Uterus (tissue), 3 donors: ENCODE measurements at regions not wholly inside any gene's neighbourhood (a gene's known extent, or its start where the extent isn't known, plus 50 kb on each side); places are given as distances from the start of the nearest gene placed in this dataset.

Experiments
- DNase-seq, 2 donors: peaks; one replicate each; pipeline ENCODE4 v3.0.0-alpha.2; 2019 to 2020
- H3K27ac ChIP-seq, 2 donors: fragments of 200-600 bp; sonication (generic); 1 replicate in 1 of 2; 2 replicates in 1 of 2; pipeline ENCODE4 v1.5.1; 2016 to 2018
- H3K27me3 ChIP-seq, 2 donors: fragments of 200-600 bp; sonication (generic); one replicate each; pipeline ENCODE4 v1.5.1; 2018 to 2019; ENCODE audit warnings: control low read depth in 1 of 2
- H3K36me3 ChIP-seq, 2 donors: fragments of 200-600 bp; sonication (generic); one replicate each; pipeline ENCODE4 v1.5.1; 2019; ENCODE audit warnings: control low read depth in 1 of 2
- H3K4me1 ChIP-seq, 2 donors: fragments of 200-600 bp; sonication (generic); one replicate each; pipeline ENCODE4 v1.5.1; 2018 to 2019; ENCODE audit warnings: control low read depth in 1 of 2
- H3K4me3 ChIP-seq, 2 donors: fragments of 200-600 bp; sonication (generic); 1 replicate in 1 of 2; 2 replicates in 1 of 2; pipeline ENCODE4 v1.5.1; 2018 to 2019; ENCODE audit warnings: mild to moderate bottlenecking in 1 of 2
- H3K9me3 ChIP-seq, 2 donors: fragments of 200-600 bp; sonication (generic); one replicate each; pipeline ENCODE4 v1.5.1; 2019; ENCODE audit warnings: control low read depth in 1 of 2
- CTCF ChIP-seq, 4 experiments: fragments of 200-600 bp in 2 of 4; fragments of 450-650 bp in 2 of 4; sonication (generic) in 2 of 4; IDR thresholded peaks; one replicate each; pipeline ENCODE4 v1.5.1; 2016 to 2019; ENCODE audit warnings: antibody characterized with exemption in 4 of 4, mild to moderate bottlenecking in 2 of 4, moderate library complexity in 1 of 4
- POLR2A ChIP-seq, 2 donors: fragments of 450-650 bp; IDR thresholded peaks; one replicate each; pipeline ENCODE4 v1.6.1; 2016; ENCODE audit warnings: antibody characterized with exemption in 2 of 2, mild to moderate bottlenecking in 1 of 2, moderate library complexity in 1 of 2
- intact Hi-C: fragments of 100-400 bp; cut with DNase I; formaldehyde crosslinking; loops from one replicate; pipeline ENCODE4 v1.15.1; 2023; ENCODE audit warnings: low total_unique reads
- donor health status: DM: yes; HTN: yes; CAD: no.

GRCh38 chr9:73738741-73739530, 587.3 kb downstream of the ANXA1 start:
- H3K9me3 ChIP-seq, result no peaks in the 10 kb centered on the region

GRCh38 chr9:73741316-73741715, 589.7 kb downstream of the ANXA1 start:
- Histone ChIP-seq H3K9me3 (no peaks in the 10 kb centered on the region), H3K27ac (no peak overlapping the region), H3K36me3 (no peaks in the 10 kb centered on the region), H3K4me1 (no peaks in the 10 kb centered on the region), H3K27me3 (no peaks in the 10 kb centered on the region), H3K4me3 (no peak overlapping the region)
- no peak for TF ChIP-seq POLR2A (IDR thresholded peaks at IDR 0.05)
- TF ChIP-seq CTCF (IDR thresholded peaks at IDR 0.05), result no peak
- no peak for DNase-seq
- intact Hi-C loops, result no loop called here

More at GRCh38 chr9:73738741-73739530, 587.3 kb downstream of the ANXA1 start:
- Histone ChIP-seq H3K4me3 (no peak overlapping the region), H3K4me1 (no peaks in the 10 kb centered on the region), H3K36me3 (no peaks in the 10 kb centered on the region), H3K27ac (no peak overlapping the region), H3K27me3 (no peaks in the 10 kb centered on the region)
- no peak for TF ChIP-seq POLR2A (IDR thresholded peaks at IDR 0.05)
- no peak for TF ChIP-seq CTCF (IDR thresholded peaks at IDR 0.05)
- intact Hi-C loops, result no loop called here
- no peak for DNase-seq

- no peaks in the 10 kb centered on the region for H3K9me3 ChIP-seq
- no peak for TF ChIP-seq CTCF (IDR thresholded peaks at IDR 0.05)
- no peak for TF ChIP-seq POLR2A (IDR thresholded peaks at IDR 0.05)
These were observed 590.7 kb downstream of the ANXA1 start for GRCh38 chr9:73742412-73742811.

GRCh38 chr9:73743826-73744225, 592.2 kb downstream of the ANXA1 start:
- H3K4me3 ChIP-seq, result no peak overlapping the region
- H3K27me3 ChIP-seq, result no peaks in the 10 kb centered on the region
- H3K4me1 ChIP-seq, result no peaks in the 10 kb centered on the region
- intact Hi-C loops, result no loop called here
- no peak overlapping the region for H3K27ac ChIP-seq
- no peaks in the 10 kb centered on the region for H3K9me3 ChIP-seq
- DNase-seq, result no peak
- H3K36me3 ChIP-seq, result no peaks in the 10 kb centered on the region
- no peak for TF ChIP-seq POLR2A (IDR thresholded peaks at IDR 0.05)
- no peak for TF ChIP-seq CTCF (IDR thresholded peaks at IDR 0.05)

More at GRCh38 chr9:73742412-73742811, 590.7 kb downstream of the ANXA1 start:
- no peak for DNase-seq
- Histone ChIP-seq H3K4me1 (no peaks in the 10 kb centered on the region), H3K4me3 (no peak overlapping the region), H3K27ac (no peak overlapping the region), H3K27me3 (no peaks in the 10 kb centered on the region), H3K36me3 (no peaks in the 10 kb centered on the region)
- intact Hi-C loops, result no loop called here

GRCh38 chr9:73745598-73745997, 593.9 kb downstream of the ANXA1 start:
- no peaks in the 10 kb centered on the region for H3K9me3 ChIP-seq
- no peak for TF ChIP-seq CTCF (IDR thresholded peaks at IDR 0.05)
- no peak for TF ChIP-seq POLR2A (IDR thresholded peaks at IDR 0.05)
- DNase-seq, result no peak
- H3K4me1 ChIP-seq, result no peaks in the 10 kb centered on the region
- H3K27ac ChIP-seq, result no peak overlapping the region
- H3K36me3 ChIP-seq, result no peaks in the 10 kb centered on the region
- no peaks in the 10 kb centered on the region for H3K27me3 ChIP-seq
- H3K4me3 ChIP-seq, result no peak overlapping the region
- intact Hi-C loops, result no loop called here
